Psoas muscle (tissue), 7 donors: ENCODE measurements at regions not wholly inside any gene's neighbourhood (a gene's known extent, or its start where the extent isn't known, plus 50 kb on each side); places are given as distances from the start of the nearest gene placed in this dataset.
A peak's percentile ranks its signal among the peaks of the same experiment; 100 is the strongest.
"Not testable (repeated sequence)": the region's sequence is repeated elsewhere in the genome, so short reads cannot be mapped to it uniquely, and the experiment has no call there.

Experiments
- ATAC-seq, 4 donors: fragments of 200-7000 bp; cut with Tn5 transposase; one replicate each; pipeline ENCODE4 v1.9.1; 2020; ENCODE audit warnings: moderate library complexity in 3 of 4, mild to moderate bottlenecking in 2 of 4
- DNase-seq, 2 donors: peaks; one replicate each; pipeline ENCODE4 v3.0.0-alpha.2; 2020
- H3K27ac ChIP-seq: fragments of 200-600 bp; one replicate; pipeline ENCODE4 v1.8.0; 2022
- H3K27me3 ChIP-seq, 3 donors: fragments of 200-600 bp in 1 of 3; one replicate each; pipeline versions ENCODE4 v1.6.1 to v1.8.0; 2013 to 2022; ENCODE audit warnings: low read length in 2 of 3, mild to moderate bottlenecking in 2 of 3, moderate library complexity in 1 of 3; ENCODE audit not compliant: insufficient read depth in 3 of 3
- H3K36me3 ChIP-seq, 2 donors: fragments of 200-600 bp in 1 of 2; one replicate each; pipeline versions ENCODE4 v1.6.1 to v1.8.0; 2013 to 2022; ENCODE audit warnings: low read depth in 1 of 2, mild to moderate bottlenecking in 1 of 2, moderate library complexity in 1 of 2; ENCODE audit not compliant: insufficient read depth in 1 of 2
- H3K4me1 ChIP-seq: fragments of 200-600 bp; one replicate; pipeline ENCODE4 v1.8.0; 2022
- H3K4me3 ChIP-seq: fragments of 200-600 bp; one replicate; pipeline ENCODE4 v1.8.0; 2022; ENCODE audit warnings: mild to moderate bottlenecking
- H3K9me3 ChIP-seq: fragments of 200-600 bp; one replicate; pipeline ENCODE4 v1.8.0; 2022
- CTCF ChIP-seq: fragments of 200-600 bp; IDR thresholded peaks from one replicate; pipeline ENCODE4 v1.8.0; 2022; ENCODE audit warnings: antibody characterized with exemption
- WGBS, 3 donors: extraction: QIAGEN DNeasy Blood & Tissue Kit; methylation state at CpG; one replicate each; pipeline versions ENCODE4 v1.1.6 to v1.1.7; 2013; 5-methylcytosine and 5-hydroxymethylcytosine counted together
- intact Hi-C, 2 donors: fragments of 100-400 bp; cut with DNase I; formaldehyde crosslinking; loops; one replicate each; pipeline versions ENCODE4 v1.11.0 to v1.14.2; 2022
- donor health status: healthy with polysubstance abuse.
- donor health status: DM: no; HTN: no; CAD: no; lungs with moderate emphysema.
- donor health status: Bipolar disorder and iron deficiency.
- donor health status: healthy.
- donor health status: DM: yes; HTN: yes; CAD: no.
- donor health status: DM: no; HTN: no; CAD: no.
- donor health status: DM: yes; HTN: yes; CAD: no.

GRCh38 chr21:17119466-17120297 lies 393.2 kb upstream of the CXADR start:
- no peak for ATAC-seq
- DNase-seq = no peak
- H3K9me3 ChIP-seq = no peaks in the 10 kb centered on the region
- no peaks in the 10 kb centered on the region for H3K36me3 ChIP-seq
- intact Hi-C loops = no loop called here
- WGBS, 3 donors = 71 to 81% (median 74%) methylated on average over 9 of the region's 9 CpGs
- no peaks in the 10 kb centered on the region for H3K27me3 ChIP-seq
- no peaks in the 10 kb centered on the region for H3K4me1 ChIP-seq
- no peak for TF ChIP-seq CTCF
- no peak overlapping the region for H3K4me3 ChIP-seq
- no peak overlapping the region for H3K27ac ChIP-seq

DNA sequence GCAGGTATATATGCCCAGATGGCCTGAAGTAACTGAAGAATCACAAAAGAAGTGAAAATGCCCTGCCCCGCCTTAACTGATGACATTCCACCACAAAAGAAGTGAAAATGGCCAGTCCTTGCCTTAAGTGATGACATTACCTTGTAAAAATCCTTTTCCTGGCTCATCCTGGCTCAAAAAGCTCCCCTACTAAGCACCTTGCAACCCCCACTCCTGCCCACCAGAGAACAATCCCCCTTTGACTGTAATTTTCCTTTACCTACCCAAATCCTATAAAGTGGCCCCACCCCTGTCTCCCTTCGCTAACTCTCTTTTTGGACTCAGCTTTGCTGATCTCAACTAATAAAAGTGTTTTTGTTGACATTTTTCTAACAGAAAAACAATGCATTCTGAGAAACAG lies 385.4 kb upstream of the CXADR start:
- ATAC-seq, H3K4me1 ChIP-seq, DNase-seq, H3K27me3 ChIP-seq, H3K4me3 ChIP-seq, H3K27ac ChIP-seq, H3K36me3 ChIP-seq, intact Hi-C loops, H3K9me3 ChIP-seq: not testable (repeated sequence)
- 45 to 85% (median 70%) methylated on average over 1 to 2 of the region's 2 CpGs for WGBS, 3 donors

GRCh38 chr21:17128132-17128531 lies 384.7 kb upstream of the CXADR start:
- 60 to 67% (median 60%) methylated on average over 5 of the region's 5 CpGs for WGBS, 3 donors
- H3K9me3 ChIP-seq = no peaks in the 10 kb centered on the region
- ATAC-seq = no peak
- no peaks in the 10 kb centered on the region for H3K36me3 ChIP-seq
- no peaks in the 10 kb centered on the region for H3K27me3 ChIP-seq
- no peak overlapping the region for H3K4me3 ChIP-seq
- TF ChIP-seq CTCF = no peak
- intact Hi-C loops = no loop called here
- H3K4me1 ChIP-seq = no peaks in the 10 kb centered on the region
- no peak overlapping the region for H3K27ac ChIP-seq
- DNase-seq = no peak

GRCh38 chr21:17139159-17139558 lies 373.7 kb upstream of the CXADR start:
- DNase-seq, H3K4me1 ChIP-seq, H3K36me3 ChIP-seq, ATAC-seq, H3K27ac ChIP-seq, H3K27me3 ChIP-seq, H3K9me3 ChIP-seq: not testable (repeated sequence)
- H3K4me3 ChIP-seq = peak overlapping the region; percentile 37
- intact Hi-C loops = loop anchor here in 1 of 2 donors (5.0 kb wide), 1 partner anchor 547 kb away; no protein-coding TSS in a partner anchor
- 23 to 60% (median 41%) methylated on average over 3 of the region's 3 CpGs for WGBS, 3 donors

DNA sequence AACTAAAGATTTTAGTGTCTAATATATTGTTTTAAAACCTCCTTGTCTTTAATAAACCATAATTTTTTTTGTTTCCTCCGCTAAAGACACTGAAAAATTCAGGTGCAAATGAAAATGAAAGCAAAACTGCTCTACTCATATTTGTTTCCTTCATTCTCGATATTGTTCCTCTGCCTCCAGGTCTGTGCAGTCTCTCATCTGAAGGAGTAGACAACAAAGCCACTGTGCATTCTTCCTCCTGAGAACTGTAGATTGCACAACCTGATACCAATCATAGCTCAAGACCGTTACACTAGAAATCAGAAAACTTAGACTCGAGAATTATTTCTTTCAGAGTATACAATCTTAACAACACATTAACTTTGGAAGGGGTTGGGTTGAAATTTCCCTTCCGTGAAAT lies 373.1 kb upstream of the CXADR start:
- WGBS, 3 donors = 66 to 75% (median 74%) methylated on average over 5 of the region's 5 CpGs
- no peaks in the 10 kb centered on the region for H3K9me3 ChIP-seq
- H3K36me3 ChIP-seq = no peaks in the 10 kb centered on the region
- ATAC-seq (no peak), DNase-seq (no peak)
- H3K27me3 ChIP-seq = no peaks in the 10 kb centered on the region
- H3K4me1 ChIP-seq = no peaks in the 10 kb centered on the region
- intact Hi-C loops = loop anchor here in 1 of 2 donors (5.0 kb wide), 1 partner anchor 547 kb away; no protein-coding TSS in a partner anchor
- H3K27ac ChIP-seq = no peak overlapping the region
- TF ChIP-seq CTCF = no peak
- H3K4me3 ChIP-seq = peak overlapping the region; percentile 37
